ENCODE measurements at regions not wholly inside any gene's neighbourhood (a gene's known extent, or its start where the extent isn't known, plus 50 kb on each side); places are given as distances from the start of the nearest gene placed in this dataset.

DNA sequence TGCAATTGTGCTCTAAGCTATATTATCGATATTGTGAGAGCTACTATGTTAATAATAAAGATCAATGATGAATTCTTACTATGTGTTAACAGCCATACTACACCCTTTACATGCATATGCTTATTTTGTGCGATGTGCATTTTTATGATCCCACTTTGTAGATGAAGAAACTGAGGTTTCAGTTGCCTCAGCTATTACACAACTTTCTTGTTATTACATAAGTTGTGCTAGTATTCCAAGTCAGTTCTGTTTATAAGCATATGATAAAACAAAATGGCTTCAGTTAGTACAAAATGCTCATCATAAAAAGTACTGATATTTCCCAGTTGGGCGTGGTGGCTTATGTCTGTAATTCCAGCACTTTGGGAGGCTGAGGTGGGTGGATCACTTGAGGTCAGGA lies 471.5 kb upstream of the DCN start:
- TF ChIP-seq, protein P1, sequence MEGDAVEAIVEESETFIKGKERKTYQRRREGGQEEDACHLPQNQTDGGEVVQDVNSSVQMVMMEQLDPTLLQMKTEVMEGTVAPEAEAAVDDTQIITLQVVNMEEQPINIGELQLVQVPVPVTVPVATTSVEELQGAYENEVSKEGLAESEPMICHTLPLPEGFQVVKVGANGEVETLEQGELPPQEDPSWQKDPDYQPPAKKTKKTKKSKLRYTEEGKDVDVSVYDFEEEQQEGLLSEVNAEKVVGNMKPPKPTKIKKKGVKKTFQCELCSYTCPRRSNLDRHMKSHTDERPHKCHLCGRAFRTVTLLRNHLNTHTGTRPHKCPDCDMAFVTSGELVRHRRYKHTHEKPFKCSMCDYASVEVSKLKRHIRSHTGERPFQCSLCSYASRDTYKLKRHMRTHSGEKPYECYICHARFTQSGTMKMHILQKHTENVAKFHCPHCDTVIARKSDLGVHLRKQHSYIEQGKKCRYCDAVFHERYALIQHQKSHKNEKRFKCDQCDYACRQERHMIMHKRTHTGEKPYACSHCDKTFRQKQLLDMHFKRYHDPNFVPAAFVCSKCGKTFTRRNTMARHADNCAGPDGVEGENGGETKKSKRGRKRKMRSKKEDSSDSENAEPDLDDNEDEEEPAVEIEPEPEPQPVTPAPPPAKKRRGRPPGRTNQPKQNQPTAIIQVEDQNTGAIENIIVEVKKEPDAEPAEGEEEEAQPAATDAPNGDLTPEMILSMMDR (IDR thresholded peaks at IDR 0.05): no peak
- TF ChIP-seq POLR2A (IDR thresholded peaks at IDR 0.05) (no peak), POLR2AphosphoS5 (IDR thresholded peaks at IDR 0.05) (no peak)
